ENCODE measurements at regions not wholly inside any gene's neighbourhood (a gene's known extent, or its start where the extent isn't known, plus 50 kb on each side); places are given as distances from the start of the nearest gene placed in this dataset.

DNA sequence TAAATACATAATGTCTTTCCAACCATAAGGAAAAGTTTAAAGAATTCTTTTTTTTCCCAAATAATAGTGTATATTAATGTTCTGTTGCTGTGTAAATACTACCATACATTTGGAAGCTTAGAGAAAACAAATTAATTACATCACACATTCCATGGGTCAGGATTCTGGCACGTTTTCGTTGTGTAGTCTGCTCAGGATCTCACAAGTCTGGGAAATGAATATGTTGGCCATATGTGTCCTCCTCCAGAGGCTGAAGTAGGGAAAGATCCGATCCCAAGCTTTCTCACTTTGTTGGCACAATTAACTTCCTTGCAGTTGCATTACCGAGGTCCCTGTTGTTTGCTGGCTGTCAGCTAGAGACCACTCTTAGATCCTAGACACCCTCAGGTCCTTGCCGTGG is 83.9 kb downstream of the RPRM start:
- Histone ChIP-seq H3K36me3 (ENCODE audit: insufficient read depth, low read length) (no peaks in the 10 kb centered on the region), H3K27ac (ENCODE audit: low read depth, low read length) (no peak overlapping the region), H3K4me3 (ENCODE audit: low read length in 2 of 2) (no peak overlapping the region), H3K4me1 (ENCODE audit: insufficient read depth, low read length) (no peaks in the 10 kb centered on the region), H3K27me3 (ENCODE audit: insufficient read depth, low read length) (no peaks in the 10 kb centered on the region), H3K9me3 (ENCODE audit: control insufficient read depth in 1 of 2, low read length in 2 of 2) (no peaks in the 10 kb centered on the region)
- H3K9me3 Mint-ChIP-seq, result peaks cover 0 to 6% (median 3%) of the 10 kb centered on the region in 8 donors
- no peaks in the 10 kb centered on the region for H3K4me1 Mint-ChIP-seq
- no peak overlapping the region for H3K27ac Mint-ChIP-seq
- intact Hi-C loops (cut with micrococcal nuclease), result no loop called here
- H3K36me3 Mint-ChIP-seq, result no peaks in the 10 kb centered on the region
- ChIA-PET POLR2A (ENCODE audit: partially characterized antibody) (no interaction called here), CTCF (ENCODE audit: partially characterized antibody) (no interaction called here)
- no peak overlapping the region for H3K4me3 Mint-ChIP-seq
- DNase-seq, result no peak
- no peaks in the 10 kb centered on the region for H3K27me3 Mint-ChIP-seq

DNA sequence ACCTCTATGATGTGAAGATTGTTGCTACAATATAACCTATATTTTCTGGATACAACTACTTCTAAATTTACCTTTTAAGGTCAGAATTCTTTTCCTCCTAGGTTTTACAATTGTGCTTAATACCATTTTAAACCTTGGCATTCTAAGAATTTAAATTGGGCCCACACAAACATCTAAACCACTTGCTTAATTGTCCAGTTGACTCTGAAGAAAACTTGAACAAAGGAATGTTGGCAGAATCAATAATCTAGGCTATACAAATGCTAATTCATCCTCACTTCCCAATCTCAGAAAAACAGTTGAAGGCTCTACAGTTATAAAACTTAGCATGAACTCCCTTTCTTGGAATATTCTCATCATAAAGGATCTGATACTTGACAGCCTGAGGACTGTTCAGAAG is 84.3 kb downstream of the RPRM start:
- Mint-ChIP-seq H3K4me1 (no peaks in the 10 kb centered on the region), H3K27me3 (no peaks in the 10 kb centered on the region), H3K4me3 (no peak overlapping the region), H3K9me3 (peaks cover 0 to 6% (median 3%) of the 10 kb centered on the region in 8 donors), H3K36me3 (no peaks in the 10 kb centered on the region), H3K27ac (no peak overlapping the region)
- H3K4me1 ChIP-seq (ENCODE audit: insufficient read depth, low read length), result no peaks in the 10 kb centered on the region
- H3K27me3 ChIP-seq (ENCODE audit: insufficient read depth, low read length), result no peaks in the 10 kb centered on the region
- intact Hi-C loops (cut with micrococcal nuclease), result no loop called here
- no peaks in the 10 kb centered on the region for H3K36me3 ChIP-seq (ENCODE audit: insufficient read depth, low read length)
- DNase-seq, result no peak
- no peak overlapping the region for H3K4me3 ChIP-seq (ENCODE audit: low read length in 2 of 2)
- CTCF ChIA-PET (ENCODE audit: partially characterized antibody), result no interaction called here
- POLR2A ChIA-PET (ENCODE audit: partially characterized antibody), result no interaction called here
- H3K9me3 ChIP-seq (ENCODE audit: control insufficient read depth in 1 of 2, low read length in 2 of 2), result no peaks in the 10 kb centered on the region
- no peak overlapping the region for H3K27ac ChIP-seq (ENCODE audit: low read depth, low read length)

DNA sequence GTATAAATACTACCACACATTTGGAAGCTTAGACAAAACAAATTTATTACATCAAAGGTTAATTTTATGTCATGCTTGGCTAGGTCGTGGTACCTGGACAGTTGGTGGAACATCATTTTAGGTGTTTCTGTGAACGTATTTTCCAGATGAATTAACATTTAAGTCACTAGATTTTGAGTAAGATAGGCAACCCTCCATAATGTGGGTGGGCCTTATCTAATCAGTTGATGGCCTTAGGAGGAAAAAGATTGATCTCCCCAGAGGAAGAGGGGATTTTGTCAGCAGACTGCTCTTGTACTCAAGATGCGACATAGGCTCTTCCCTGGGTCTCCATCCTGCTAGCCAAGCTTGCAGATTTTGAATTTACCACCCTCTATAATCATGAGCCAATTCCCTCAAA is 85.0 kb downstream of the RPRM start:
- H3K4me1 Mint-ChIP-seq, result no peaks in the 10 kb centered on the region
- no peak overlapping the region for H3K4me3 Mint-ChIP-seq
- no peaks in the 10 kb centered on the region for H3K36me3 Mint-ChIP-seq
- intact Hi-C loops (cut with micrococcal nuclease), result no loop called here
- POLR2A ChIA-PET (ENCODE audit: partially characterized antibody), result no interaction called here
- Histone ChIP-seq H3K4me1 (ENCODE audit: insufficient read depth, low read length) (no peaks in the 10 kb centered on the region), H3K9me3 (ENCODE audit: control insufficient read depth in 1 of 2, low read length in 2 of 2) (no peaks in the 10 kb centered on the region), H3K27ac (ENCODE audit: low read depth, low read length) (no peak overlapping the region), H3K36me3 (ENCODE audit: insufficient read depth, low read length) (no peaks in the 10 kb centered on the region), H3K4me3 (ENCODE audit: low read length in 2 of 2) (no peak overlapping the region), H3K27me3 (ENCODE audit: insufficient read depth, low read length) (no peaks in the 10 kb centered on the region)
- DNase-seq, result no peak
- no peaks in the 10 kb centered on the region for H3K27me3 Mint-ChIP-seq
- CTCF ChIA-PET (ENCODE audit: partially characterized antibody), result no interaction called here
- H3K9me3 Mint-ChIP-seq, result peaks cover 0 to 6% (median 3%) of the 10 kb centered on the region in 8 donors
- H3K27ac Mint-ChIP-seq, result no peak overlapping the region

DNA sequence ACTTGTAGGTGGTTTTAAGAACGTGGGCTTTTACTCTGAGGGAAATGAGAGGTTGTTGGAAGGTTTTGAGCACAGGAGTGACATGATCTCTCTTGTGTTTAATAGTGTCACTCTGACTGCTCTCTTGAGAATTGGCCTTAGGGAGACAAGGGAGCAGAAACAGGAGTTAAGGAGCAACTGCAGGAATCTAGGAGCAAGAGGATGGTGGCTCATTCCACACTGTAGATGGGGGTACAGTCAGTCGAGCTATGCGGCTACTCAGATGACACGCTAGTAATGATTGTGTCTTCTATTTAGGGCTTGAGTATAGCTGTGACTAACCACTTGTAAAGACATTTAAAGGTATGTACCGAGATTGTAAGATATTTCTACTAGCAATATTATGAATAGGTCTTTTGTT is 87.4 kb downstream of the RPRM start:
- peaks cover 0 to 6% (median 0%) of the 10 kb centered on the region in 8 donors for H3K9me3 Mint-ChIP-seq
- no peak overlapping the region for H3K27ac Mint-ChIP-seq
- no peaks in the 10 kb centered on the region for H3K4me1 Mint-ChIP-seq
- intact Hi-C loops (cut with micrococcal nuclease), result no loop called here
- Histone ChIP-seq H3K4me1 (ENCODE audit: insufficient read depth, low read length) (no peaks in the 10 kb centered on the region), H3K4me3 (ENCODE audit: low read length in 2 of 2) (no peak overlapping the region), H3K9me3 (ENCODE audit: control insufficient read depth in 1 of 2, low read length in 2 of 2) (no peaks in the 10 kb centered on the region), H3K27me3 (ENCODE audit: insufficient read depth, low read length) (no peaks in the 10 kb centered on the region), H3K27ac (ENCODE audit: low read depth, low read length) (no peak overlapping the region), H3K36me3 (ENCODE audit: insufficient read depth, low read length) (no peaks in the 10 kb centered on the region)
- no peaks in the 10 kb centered on the region for H3K36me3 Mint-ChIP-seq
- ChIA-PET POLR2A (ENCODE audit: partially characterized antibody) (no interaction called here), CTCF (ENCODE audit: partially characterized antibody) (no interaction called here)
- no peak overlapping the region for H3K4me3 Mint-ChIP-seq
- no peak for DNase-seq
- H3K27me3 Mint-ChIP-seq, result no peaks in the 10 kb centered on the region

DNA sequence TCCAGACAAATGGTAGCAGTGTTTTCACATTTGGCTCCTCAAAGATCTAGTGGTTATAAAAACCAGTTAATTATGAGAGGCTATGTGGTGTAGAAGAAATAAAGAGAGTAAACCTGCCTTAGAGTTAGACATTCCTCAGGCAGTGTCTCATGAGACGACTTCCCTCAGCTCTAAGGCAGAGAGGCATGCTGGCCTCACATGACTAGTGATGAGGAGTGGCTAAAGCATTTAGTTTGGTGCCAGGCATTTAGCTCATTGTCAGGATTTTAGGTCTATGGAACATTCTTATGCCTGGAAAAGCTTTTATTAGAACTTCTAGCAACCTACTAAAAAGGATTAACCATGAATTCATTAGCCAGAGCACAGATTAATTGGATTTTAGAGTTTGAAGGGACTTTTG is 90.3 kb downstream of the RPRM start:
- no peaks in the 10 kb centered on the region for H3K9me3 ChIP-seq (ENCODE audit: control insufficient read depth in 1 of 2, low read length in 2 of 2)
- intact Hi-C loops (cut with micrococcal nuclease), result no loop called here
- H3K4me1 Mint-ChIP-seq, result no peaks in the 10 kb centered on the region
- POLR2A ChIA-PET (ENCODE audit: partially characterized antibody), result no interaction called here
- no peak overlapping the region for H3K4me3 ChIP-seq (ENCODE audit: low read length in 2 of 2)
- H3K27me3 ChIP-seq (ENCODE audit: insufficient read depth, low read length), result no peaks in the 10 kb centered on the region
- DNase-seq, result no peak
- H3K27ac ChIP-seq (ENCODE audit: low read depth, low read length), result no peak overlapping the region
- no peak overlapping the region for H3K4me3 Mint-ChIP-seq
- no peaks in the 10 kb centered on the region for H3K4me1 ChIP-seq (ENCODE audit: insufficient read depth, low read length)
- H3K36me3 ChIP-seq (ENCODE audit: insufficient read depth, low read length), result no peaks in the 10 kb centered on the region
- peaks cover 0 to 6% (median 3%) of the 10 kb centered on the region in 8 donors for H3K9me3 Mint-ChIP-seq
- H3K36me3 Mint-ChIP-seq, result no peaks in the 10 kb centered on the region
- H3K27me3 Mint-ChIP-seq, result no peaks in the 10 kb centered on the region
- CTCF ChIA-PET (ENCODE audit: partially characterized antibody), result no interaction called here
- H3K27ac Mint-ChIP-seq, result no peak overlapping the region

DNA sequence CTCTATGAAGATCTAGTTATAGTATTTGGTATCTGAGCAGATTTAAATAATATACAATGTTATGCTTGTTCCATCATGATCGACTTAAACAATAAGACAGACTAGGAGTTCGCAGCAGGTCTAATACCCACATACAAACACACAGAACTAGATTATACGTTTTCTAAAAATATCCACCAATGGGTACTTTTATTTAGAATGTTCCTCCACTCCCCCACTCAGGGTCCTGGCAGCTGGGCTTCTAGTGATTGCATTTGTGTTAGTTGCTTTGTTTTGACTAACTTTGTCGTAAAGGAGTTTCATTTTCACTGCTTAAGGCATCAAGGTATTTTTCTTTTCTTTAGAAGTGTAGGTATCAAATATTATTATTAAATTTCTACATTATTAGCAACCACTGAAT is 91.4 kb downstream of the RPRM start:
- H3K36me3 ChIP-seq (ENCODE audit: insufficient read depth, low read length), result no peaks in the 10 kb centered on the region
- H3K4me1 ChIP-seq (ENCODE audit: insufficient read depth, low read length), result no peaks in the 10 kb centered on the region
- Mint-ChIP-seq H3K27ac (no peak overlapping the region), H3K4me1 (no peaks in the 10 kb centered on the region), H3K9me3 (peaks cover under 1 to 5% (median 3%) of the 10 kb centered on the region in 8 donors), H3K36me3 (no peaks in the 10 kb centered on the region), H3K4me3 (no peak overlapping the region), H3K27me3 (no peaks in the 10 kb centered on the region)
- H3K4me3 ChIP-seq (ENCODE audit: low read length in 2 of 2), result no peak overlapping the region
- CTCF ChIA-PET (ENCODE audit: partially characterized antibody), result no interaction called here
- no peaks in the 10 kb centered on the region for H3K9me3 ChIP-seq (ENCODE audit: control insufficient read depth in 1 of 2, low read length in 2 of 2)
- no peak overlapping the region for H3K27ac ChIP-seq (ENCODE audit: low read depth, low read length)
- no peaks in the 10 kb centered on the region for H3K27me3 ChIP-seq (ENCODE audit: insufficient read depth, low read length)
- POLR2A ChIA-PET (ENCODE audit: partially characterized antibody), result no interaction called here
- no peak for DNase-seq
- intact Hi-C loops (cut with micrococcal nuclease), result no loop called here

DNA sequence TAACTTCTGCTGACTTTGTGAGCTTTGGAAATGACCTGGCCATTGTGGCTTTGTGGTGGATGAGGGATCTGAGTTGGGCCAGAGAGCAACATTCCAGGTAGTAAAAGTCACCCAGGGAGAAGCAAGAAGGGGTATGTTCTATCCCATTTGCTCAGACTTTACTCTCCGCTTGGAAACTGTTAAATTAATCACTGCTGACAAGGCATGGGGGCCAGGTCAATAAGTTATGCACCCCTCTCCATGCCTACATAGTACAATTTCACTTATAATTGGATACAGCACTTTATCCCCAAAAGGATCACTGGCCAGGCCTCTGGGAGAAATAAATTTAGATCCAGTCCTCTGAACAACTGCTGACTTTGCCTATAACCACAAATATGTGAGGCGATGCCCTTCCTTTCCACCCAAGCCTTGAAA is 92.1 kb downstream of the RPRM start:
- Mint-ChIP-seq H3K27ac (no peak overlapping the region), H3K4me3 (no peak overlapping the region), H3K27me3 (no peaks in the 10 kb centered on the region), H3K9me3 (peaks cover 0 to 5% (median 3%) of the 10 kb centered on the region in 8 donors), H3K4me1 (no peaks in the 10 kb centered on the region), H3K36me3 (no peaks in the 10 kb centered on the region)
- POLR2A ChIA-PET (ENCODE audit: partially characterized antibody), result no interaction called here
- Histone ChIP-seq H3K4me3 (ENCODE audit: low read length in 2 of 2) (no peak overlapping the region), H3K27ac (ENCODE audit: low read depth, low read length) (no peak overlapping the region), H3K4me1 (ENCODE audit: insufficient read depth, low read length) (no peaks in the 10 kb centered on the region), H3K36me3 (ENCODE audit: insufficient read depth, low read length) (no peaks in the 10 kb centered on the region), H3K9me3 (ENCODE audit: control insufficient read depth in 1 of 2, low read length in 2 of 2) (no peaks in the 10 kb centered on the region), H3K27me3 (ENCODE audit: insufficient read depth, low read length) (no peaks in the 10 kb centered on the region)
- CTCF ChIA-PET (ENCODE audit: partially characterized antibody), result no interaction called here
- DNase-seq, result no peak
- intact Hi-C loops (cut with micrococcal nuclease), result no loop called here

DNA sequence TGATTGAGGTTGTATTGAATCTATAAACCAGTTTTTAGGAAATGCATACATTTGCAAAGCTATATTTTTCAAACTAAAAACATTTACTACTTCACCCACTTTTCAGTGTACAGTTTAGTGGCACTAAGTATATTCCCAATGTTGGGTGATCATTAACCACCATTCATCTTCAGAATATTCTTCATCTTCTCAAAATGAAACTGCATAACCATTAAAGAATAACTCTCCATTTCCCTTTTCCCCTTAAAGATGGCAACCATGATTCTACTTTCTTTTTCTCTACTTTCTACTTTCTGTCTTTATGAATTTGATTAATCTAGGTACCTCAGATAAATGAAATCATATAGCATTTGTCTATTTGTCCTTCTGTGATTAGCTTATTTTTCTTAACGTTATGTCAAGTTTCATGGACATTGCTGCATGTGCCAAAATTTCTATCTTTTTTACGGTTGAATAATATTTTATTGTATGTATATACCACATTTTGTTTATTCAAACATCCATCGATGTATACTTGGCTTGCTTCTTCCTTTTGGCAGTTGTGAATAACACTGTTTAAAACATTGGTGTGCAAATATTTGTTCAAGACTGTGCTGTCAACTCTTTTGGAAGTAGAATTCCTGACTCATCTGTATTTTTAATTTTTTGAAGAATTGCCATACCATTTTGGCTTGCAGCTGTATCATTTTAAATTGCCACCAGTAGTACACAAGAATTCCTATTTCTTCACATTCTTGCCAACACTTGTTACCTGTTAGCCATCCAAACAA is 104.9 kb downstream of the RPRM start:
- H3K4me1 Mint-ChIP-seq, result no peaks in the 10 kb centered on the region
- H3K27ac Mint-ChIP-seq, result no peak overlapping the region
- no peaks in the 10 kb centered on the region for H3K4me1 ChIP-seq (ENCODE audit: insufficient read depth, low read length)
- peaks cover 0 to 3% (median 0%) of the 10 kb centered on the region in 8 donors for H3K9me3 Mint-ChIP-seq
- no peaks in the 10 kb centered on the region for H3K36me3 ChIP-seq (ENCODE audit: insufficient read depth, low read length)
- H3K4me3 ChIP-seq (ENCODE audit: low read length in 2 of 2), result no peak overlapping the region
- H3K9me3 ChIP-seq (ENCODE audit: control insufficient read depth in 1 of 2, low read length in 2 of 2), result no peaks in the 10 kb centered on the region
- ChIA-PET CTCF (ENCODE audit: partially characterized antibody) (no interaction called here), POLR2A (ENCODE audit: partially characterized antibody) (no interaction called here)
- no peaks in the 10 kb centered on the region for H3K36me3 Mint-ChIP-seq
- no peaks in the 10 kb centered on the region for H3K27me3 ChIP-seq (ENCODE audit: insufficient read depth, low read length)
- no peaks in the 10 kb centered on the region for H3K27me3 Mint-ChIP-seq
- intact Hi-C loops (cut with micrococcal nuclease), result no loop called here
- no peak overlapping the region for H3K4me3 Mint-ChIP-seq
- no peak for DNase-seq
- no peak overlapping the region for H3K27ac ChIP-seq (ENCODE audit: low read depth, low read length)

Measured in CD4-positive, alpha-beta memory T cell (primary cell).